Neutrophil (primary cell): ENCODE measurements at regions not wholly inside any gene's neighbourhood (a gene's known extent, or its start where the extent isn't known, plus 50 kb on each side); places are given as distances from the start of the nearest gene placed in this dataset.
"Not testable (repeated sequence)": the region's sequence is repeated elsewhere in the genome, so short reads cannot be mapped to it uniquely, and the experiment has no call there.

ENCODE experiments used
- H3K27ac ChIP-seq: fragments of 200-600 bp; sonication (generic); 2 replicates; pipeline ENCODE4 v1.5.1; 2016; ENCODE audit warnings: mild to moderate bottlenecking, moderate library complexity
- H3K27me3 ChIP-seq: fragments of 200-600 bp; sonication (generic); 2 replicates; pipeline ENCODE4 v1.6.0; 2016; ENCODE audit warnings: mild to moderate bottlenecking
- H3K36me3 ChIP-seq: fragments of 200-600 bp; sonication (generic); 2 replicates; pipeline ENCODE4 v1.5.1; 2017
- H3K4me1 ChIP-seq, 2 experiments: fragments of 200-600 bp in 1 of 2; sonication (generic) in 1 of 2; 1 replicate in 1 of 2; 2 replicates in 1 of 2; pipeline versions ENCODE4 v1.5.1 to v1.6.1; 2013 to 2016; ENCODE audit warnings: low read depth in 1 of 2, low read length in 1 of 2, mild to moderate bottlenecking in 1 of 2, moderate library complexity in 1 of 2; ENCODE audit not compliant: control insufficient read depth in 1 of 2, insufficient read depth in 1 of 2
- H3K4me3 ChIP-seq, 2 experiments: fragments of 200-600 bp in 1 of 2; sonication (generic) in 1 of 2; 1 replicate in 1 of 2; 2 replicates in 1 of 2; pipeline ENCODE4 v1.5.1; 2013 to 2016; ENCODE audit warnings: low read depth in 1 of 2, low read length in 1 of 2, mild to moderate bottlenecking in 1 of 2, moderate library complexity in 1 of 2
- H3K9me3 ChIP-seq: fragments of 200-600 bp; sonication (generic); 2 replicates; pipeline ENCODE4 v1.5.1; 2016
- TF ChIP-seq, protein P1 (sequence below): fragments of 200-600 bp; sonication (generic); IDR thresholded peaks from 2 replicates; pipeline ENCODE4 v1.5.1; 2016; ENCODE audit warnings: antibody characterized with exemption

GRCh38 chr12:4144676-4145075, 128.9 kb upstream of the CCND2 start:
- no peaks in the 10 kb centered on the region for H3K36me3 ChIP-seq
- no peaks in the 10 kb centered on the region for H3K9me3 ChIP-seq
- no peaks in the 10 kb centered on the region for H3K27me3 ChIP-seq
- peaks cover 31 to 35% of the 10 kb centered on the region in 2 experiments for H3K4me1 ChIP-seq
- H3K27ac ChIP-seq = no peak overlapping the region
- no peak overlapping the region for H3K4me3 ChIP-seq
- TF ChIP-seq, protein P1, sequence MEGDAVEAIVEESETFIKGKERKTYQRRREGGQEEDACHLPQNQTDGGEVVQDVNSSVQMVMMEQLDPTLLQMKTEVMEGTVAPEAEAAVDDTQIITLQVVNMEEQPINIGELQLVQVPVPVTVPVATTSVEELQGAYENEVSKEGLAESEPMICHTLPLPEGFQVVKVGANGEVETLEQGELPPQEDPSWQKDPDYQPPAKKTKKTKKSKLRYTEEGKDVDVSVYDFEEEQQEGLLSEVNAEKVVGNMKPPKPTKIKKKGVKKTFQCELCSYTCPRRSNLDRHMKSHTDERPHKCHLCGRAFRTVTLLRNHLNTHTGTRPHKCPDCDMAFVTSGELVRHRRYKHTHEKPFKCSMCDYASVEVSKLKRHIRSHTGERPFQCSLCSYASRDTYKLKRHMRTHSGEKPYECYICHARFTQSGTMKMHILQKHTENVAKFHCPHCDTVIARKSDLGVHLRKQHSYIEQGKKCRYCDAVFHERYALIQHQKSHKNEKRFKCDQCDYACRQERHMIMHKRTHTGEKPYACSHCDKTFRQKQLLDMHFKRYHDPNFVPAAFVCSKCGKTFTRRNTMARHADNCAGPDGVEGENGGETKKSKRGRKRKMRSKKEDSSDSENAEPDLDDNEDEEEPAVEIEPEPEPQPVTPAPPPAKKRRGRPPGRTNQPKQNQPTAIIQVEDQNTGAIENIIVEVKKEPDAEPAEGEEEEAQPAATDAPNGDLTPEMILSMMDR = no peak

DNA sequence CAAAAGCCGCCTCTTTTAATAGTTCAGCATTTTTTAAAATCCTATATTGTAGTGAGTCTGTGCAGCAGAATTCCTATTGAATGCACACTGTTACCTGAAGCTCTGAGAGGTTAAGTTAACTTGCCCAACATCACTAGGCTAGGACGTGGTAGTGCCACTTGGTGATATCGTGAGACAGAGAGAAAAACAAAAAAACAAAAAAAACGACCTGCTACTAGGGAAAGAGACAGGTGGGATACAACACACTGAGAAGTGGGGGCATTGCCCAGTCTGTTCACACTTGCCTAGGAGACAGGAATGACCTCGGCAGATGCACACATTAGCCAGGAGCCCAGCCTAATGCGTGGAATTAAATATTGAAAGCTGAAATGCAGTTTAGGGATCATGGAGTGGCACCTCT, 129.7 kb upstream of the CCND2 start:
- TF ChIP-seq, protein P1 = no peak
- no peak overlapping the region for H3K4me3 ChIP-seq
- H3K27ac ChIP-seq = no peak overlapping the region
- no peaks in the 10 kb centered on the region for H3K36me3 ChIP-seq
- no peaks in the 10 kb centered on the region for H3K27me3 ChIP-seq
- peaks cover 31 to 35% of the 10 kb centered on the region in 2 experiments for H3K4me1 ChIP-seq
- H3K9me3 ChIP-seq = no peaks in the 10 kb centered on the region

DNA sequence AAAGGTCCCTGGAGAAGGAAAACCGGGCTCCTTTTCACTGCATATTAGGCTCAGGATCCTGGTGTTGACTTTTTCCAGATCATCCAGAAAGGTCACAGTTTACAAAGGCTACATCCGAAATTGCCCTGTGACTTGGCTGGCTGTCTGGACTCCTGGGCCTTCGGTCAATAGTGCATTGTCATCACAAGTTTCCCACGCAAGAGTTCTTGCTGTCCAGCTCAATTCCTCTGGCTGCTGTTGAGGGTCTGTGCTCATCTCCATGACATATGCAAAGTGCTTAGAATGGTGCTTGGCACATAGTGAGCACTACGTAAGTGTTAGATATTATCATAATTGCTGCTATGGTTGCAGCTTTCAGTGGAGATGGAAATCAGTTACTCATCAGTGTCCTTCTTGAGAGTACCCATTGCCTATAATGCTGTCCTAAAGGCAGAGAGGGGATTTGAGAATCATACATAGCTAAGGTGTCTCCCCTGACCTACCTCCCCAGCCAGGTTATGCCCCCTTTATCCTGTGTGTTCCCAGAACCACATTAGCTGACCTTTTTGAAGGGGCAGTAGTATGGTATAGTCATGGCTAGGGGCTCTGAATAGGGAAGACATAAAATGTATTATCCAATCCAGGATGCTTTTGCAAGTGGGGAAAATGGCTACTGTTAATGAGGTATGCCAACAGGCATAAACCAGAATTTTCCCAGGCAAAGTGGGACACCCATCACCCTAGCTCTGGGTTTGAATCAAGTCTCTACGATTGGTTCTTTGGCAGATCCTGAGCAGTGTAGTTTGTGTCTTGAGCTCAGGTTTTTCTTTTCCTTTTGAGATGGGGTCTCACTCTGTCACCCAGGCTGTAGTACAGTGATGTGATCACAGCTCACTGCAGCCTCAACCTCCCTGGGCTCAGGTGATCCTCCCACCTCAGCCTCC, 132.0 kb upstream of the CCND2 start:
- no peaks in the 10 kb centered on the region for H3K27me3 ChIP-seq
- H3K4me1 ChIP-seq = peaks cover 24 to 26% of the 10 kb centered on the region in 2 experiments
- no peak overlapping the region for H3K4me3 ChIP-seq
- H3K36me3 ChIP-seq = no peaks in the 10 kb centered on the region
- peak overlapping the region; percentile 84 for H3K27ac ChIP-seq
- no peaks in the 10 kb centered on the region for H3K9me3 ChIP-seq
- TF ChIP-seq, protein P1 = no peak

- Histone ChIP-seq H3K27ac (no peak overlapping the region), H3K9me3 (no peaks in the 10 kb centered on the region), H3K27me3 (no peaks in the 10 kb centered on the region), H3K36me3 (no peaks in the 10 kb centered on the region), H3K4me1 (peaks cover 30 to 31% of the 10 kb centered on the region in 2 experiments), H3K4me3 (no peak overlapping the region)
- TF ChIP-seq, protein P1 = no peak
Measured at GRCh38 chr12:4140581-4141301, 132.8 kb upstream of the CCND2 start.

DNA sequence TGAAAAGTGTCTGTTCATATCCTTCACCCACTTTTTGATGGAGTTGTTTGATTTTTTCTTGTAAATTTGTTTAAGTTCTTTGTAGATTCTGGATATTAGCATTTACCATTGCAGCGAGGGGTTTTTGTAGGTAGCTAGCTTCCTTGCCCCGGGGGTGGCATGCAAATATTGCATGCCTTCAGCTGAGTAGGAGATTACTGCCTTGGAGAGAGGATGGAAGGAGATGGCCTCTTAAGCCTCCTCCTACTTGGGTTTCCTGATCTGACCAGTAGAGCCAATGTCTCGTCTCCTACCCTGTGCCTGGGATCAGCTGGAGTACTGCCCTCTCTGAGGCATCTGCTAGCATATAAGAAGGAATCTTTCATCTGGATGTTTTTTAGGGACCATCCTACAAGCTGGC, 134.4 kb upstream of the CCND2 start:
- H3K4me1 ChIP-seq = peaks cover 32 to 34% of the 10 kb centered on the region in 2 experiments
- H3K27me3 ChIP-seq = no peaks in the 10 kb centered on the region
- H3K27ac ChIP-seq = no peak overlapping the region
- no peaks in the 10 kb centered on the region for H3K36me3 ChIP-seq
- TF ChIP-seq, protein P1 = no peak
- H3K9me3 ChIP-seq = no peaks in the 10 kb centered on the region
- H3K4me3 ChIP-seq = no peak overlapping the region

DNA sequence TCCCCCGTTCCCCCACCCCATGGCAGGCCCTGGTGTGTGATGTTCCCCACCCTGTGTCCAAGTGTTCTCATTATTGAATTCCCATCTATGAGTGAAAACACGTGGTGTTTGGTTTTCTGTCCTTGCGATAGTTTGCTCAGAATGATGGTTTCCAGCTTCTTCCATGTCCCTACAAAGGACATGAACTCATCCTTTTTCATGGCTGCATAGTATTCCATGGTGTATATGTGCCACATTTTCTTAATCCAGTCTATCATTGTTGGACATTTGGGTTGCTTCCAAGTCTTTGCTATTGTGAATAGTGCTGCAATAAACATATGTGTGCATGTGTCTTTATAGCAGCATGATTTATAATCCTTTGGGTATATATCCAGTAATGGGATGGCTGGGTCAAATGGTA, 135.0 kb upstream of the CCND2 start:
- H3K9me3 ChIP-seq, H3K36me3 ChIP-seq, H3K4me3 ChIP-seq, H3K27ac ChIP-seq, H3K27me3 ChIP-seq: not testable (repeated sequence)
- H3K4me1 ChIP-seq = peaks cover 32% of the 10 kb centered on the region in 2 experiments
